NCI-H1694 treated with DMSO at 0.1 percent for 48 hours (cell line): ENCODE measurements at regions not wholly inside any gene's neighbourhood (a gene's known extent, or its start where the extent isn't known, plus 50 kb on each side); places are given as distances from the start of the nearest gene placed in this dataset.

ENCODE experiments used
- DNase-seq: peaks from one replicate; lab custom pipeline; 2025; lab: John Stamatoyannopoulos, UW

GRCh38 chr1:34270181-34270580 is 93.5 kb downstream of the C1orf94 start:
- no peak for DNase-seq

GRCh38 chr1:34272152-34272551 is 95.4 kb downstream of the C1orf94 start:
- no peak for DNase-seq

- DNase-seq = no peak
These were observed 98.4 kb downstream of the C1orf94 start for GRCh38 chr1:34275150-34275549.

- no peak for DNase-seq
These were observed 99.9 kb downstream of the C1orf94 start for GRCh38 chr1:34276606-34277005.

GRCh38 chr1:34277150-34277549 is 100.4 kb downstream of the C1orf94 start:
- DNase-seq = no peak

- DNase-seq = no peak
These were observed 101.5 kb downstream of the C1orf94 start for GRCh38 chr1:34278211-34278610.

- no peak for DNase-seq
These were observed 103.3 kb downstream of the C1orf94 start for GRCh38 chr1:34279971-34280370.

GRCh38 chr1:34280509-34280908 is 103.8 kb downstream of the C1orf94 start:
- no peak for DNase-seq

GRCh38 chr1:34283142-34283541 is 106.4 kb downstream of the C1orf94 start:
- DNase-seq = no peak

- no peak for DNase-seq
These were observed 109.8 kb downstream of the C1orf94 start for GRCh38 chr1:34286511-34286910.

GRCh38 chr1:34290831-34291230 is 114.1 kb downstream of the C1orf94 start:
- no peak for DNase-seq

- DNase-seq = no peak
These were observed 115.8 kb downstream of the C1orf94 start for GRCh38 chr1:34292472-34292871.

GRCh38 chr1:34296059-34296458 is 119.4 kb downstream of the C1orf94 start:
- no peak for DNase-seq

GRCh38 chr1:34302798-34303197 is 126.1 kb downstream of the C1orf94 start:
- DNase-seq = no peak

GRCh38 chr1:34303218-34303617 is 126.5 kb downstream of the C1orf94 start:
- no peak for DNase-seq

GRCh38 chr1:34306568-34306967 is 129.9 kb downstream of the C1orf94 start:
- DNase-seq = no peak

- no peak for DNase-seq
These were observed 135.7 kb downstream of the C1orf94 start for GRCh38 chr1:34312359-34312758.

GRCh38 chr1:34315974-34316373 is 139.3 kb downstream of the C1orf94 start:
- DNase-seq = no peak

GRCh38 chr1:34316773-34317172 is 140.1 kb downstream of the C1orf94 start:
- no peak for DNase-seq

- no peak for DNase-seq
These were observed 142.5 kb downstream of the C1orf94 start for GRCh38 chr1:34319218-34319617.

GRCh38 chr1:34320053-34320669 is 143.5 kb downstream of the C1orf94 start:
- no peak for DNase-seq

- DNase-seq = no peak
These were observed 146.3 kb downstream of the C1orf94 start for GRCh38 chr1:34322969-34323368.

- no peak for DNase-seq
These were observed 148.3 kb downstream of the C1orf94 start for GRCh38 chr1:34324879-34325440.

- DNase-seq = no peak
These were observed 151.6 kb downstream of the C1orf94 start for GRCh38 chr1:34328281-34328799.
